ENCODE measurements at regions not wholly inside any gene's neighbourhood (a gene's known extent, or its start where the extent isn't known, plus 50 kb on each side); places are given as distances from the start of the nearest gene placed in this dataset.
"Not testable (repeated sequence)": the region's sequence is repeated elsewhere in the genome, so short reads cannot be mapped to it uniquely, and the experiment has no call there.

GRCh38 chr2:111407632-111408194 lies 287.0 kb downstream of the BCL2L11 start:
- not testable (repeated sequence) for DNase-seq

GRCh38 chr2:111410868-111411406 lies 290.2 kb downstream of the BCL2L11 start:
- DNase-seq, result not testable (repeated sequence)

GRCh38 chr2:111411867-111412681 lies 291.4 kb downstream of the BCL2L11 start:
- DNase-seq, result not testable (repeated sequence)

- not testable (repeated sequence) for DNase-seq
Observed at GRCh38 chr2:111412841-111413650, 292.3 kb downstream of the BCL2L11 start.

- DNase-seq, result not testable (repeated sequence)
Observed at GRCh38 chr2:111413950-111414349, 293.2 kb downstream of the BCL2L11 start.

GRCh38 chr2:111415765-111416743 lies 295.3 kb downstream of the BCL2L11 start:
- peak; percentile 45 for DNase-seq

- not testable (repeated sequence) for DNase-seq
Observed at GRCh38 chr2:111417026-111417425, 296.3 kb downstream of the BCL2L11 start.

- DNase-seq, result not testable (repeated sequence)
Observed at GRCh38 chr2:111418091-111418875, 297.6 kb downstream of the BCL2L11 start.

- DNase-seq, result not testable (repeated sequence)
Observed at GRCh38 chr2:111420074-111420473, 299.4 kb downstream of the BCL2L11 start.

GRCh38 chr2:111420835-111421234 lies 300.1 kb downstream of the BCL2L11 start:
- not testable (repeated sequence) for DNase-seq

GRCh38 chr2:111421949-111422348 lies 301.2 kb downstream of the BCL2L11 start:
- not testable (repeated sequence) for DNase-seq

- not testable (repeated sequence) for DNase-seq
Observed at GRCh38 chr2:111422562-111422961, 301.8 kb downstream of the BCL2L11 start.

GRCh38 chr2:111423184-111423583 lies 302.5 kb downstream of the BCL2L11 start:
- not testable (repeated sequence) for DNase-seq

- not testable (repeated sequence) for DNase-seq
Observed at GRCh38 chr2:111424176-111424575, 303.5 kb downstream of the BCL2L11 start.

GRCh38 chr2:111424851-111425309 lies 304.2 kb downstream of the BCL2L11 start:
- not testable (repeated sequence) for DNase-seq

- DNase-seq, result not testable (repeated sequence)
Observed at GRCh38 chr2:111425789-111426201, 305.1 kb downstream of the BCL2L11 start.

GRCh38 chr2:111427346-111427745 lies 306.6 kb downstream of the BCL2L11 start:
- not testable (repeated sequence) for DNase-seq

- not testable (repeated sequence) for DNase-seq
Observed at GRCh38 chr2:111428915-111429314, 308.2 kb downstream of the BCL2L11 start.

GRCh38 chr2:111429353-111429752 lies 308.6 kb downstream of the BCL2L11 start:
- not testable (repeated sequence) for DNase-seq

- not testable (repeated sequence) for DNase-seq
Observed at GRCh38 chr2:111430817-111431661, 310.3 kb downstream of the BCL2L11 start.

Measured in fibroblast of skin of right quadriceps (primary cell).